ENCODE measurements at regions not wholly inside any gene's neighbourhood (a gene's known extent, or its start where the extent isn't known, plus 50 kb on each side); places are given as distances from the start of the nearest gene placed in this dataset.

DNA sequence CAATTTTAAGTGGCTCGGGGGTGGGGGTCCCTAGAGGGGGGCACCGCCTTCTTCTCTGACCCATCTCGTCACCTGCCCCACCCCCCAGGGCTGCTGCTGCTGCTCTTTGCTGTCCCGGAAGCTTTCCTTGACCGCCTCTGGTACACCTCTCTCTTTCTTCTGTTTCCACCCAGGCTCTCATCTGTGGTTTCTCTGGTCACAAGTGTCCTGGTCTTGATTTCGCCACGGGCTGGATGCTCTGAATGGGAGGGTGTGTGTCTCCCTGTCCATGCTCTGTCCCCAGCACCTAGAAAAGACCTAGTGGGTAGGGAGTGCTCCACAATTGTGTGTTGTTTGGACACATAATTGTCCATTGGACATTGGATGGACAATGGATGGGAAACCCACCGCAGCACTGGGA lies 134.7 kb upstream of the CIBAR2 start:
- dilution Hi-C loops (cut with MboI; ENCODE audit: extremely low pct_ligation_motif_present, low sequenced_read_pairs) = no loop called here
- FAIRE-seq (no peak), DNase-seq (ENCODE audit: low read depth, low spot score) (no peak)
- H3K79me2 ChIP-seq (ENCODE audit: control insufficient read depth, insufficient read depth, low read length) = no peaks in the 10 kb centered on the region
- no peaks in the 10 kb centered on the region for H4K20me1 ChIP-seq (ENCODE audit: control insufficient read depth, extremely low read depth, insufficient read depth, low read length)
- no peak overlapping the region for H3K4me3 ChIP-seq (ENCODE audit: control insufficient read depth in 2 of 3, extremely low read depth in 1 of 3, insufficient read depth in 2 of 3, low read depth in 1 of 3, low read length in 3 of 3)
- TF ChIP-seq, protein P1, sequence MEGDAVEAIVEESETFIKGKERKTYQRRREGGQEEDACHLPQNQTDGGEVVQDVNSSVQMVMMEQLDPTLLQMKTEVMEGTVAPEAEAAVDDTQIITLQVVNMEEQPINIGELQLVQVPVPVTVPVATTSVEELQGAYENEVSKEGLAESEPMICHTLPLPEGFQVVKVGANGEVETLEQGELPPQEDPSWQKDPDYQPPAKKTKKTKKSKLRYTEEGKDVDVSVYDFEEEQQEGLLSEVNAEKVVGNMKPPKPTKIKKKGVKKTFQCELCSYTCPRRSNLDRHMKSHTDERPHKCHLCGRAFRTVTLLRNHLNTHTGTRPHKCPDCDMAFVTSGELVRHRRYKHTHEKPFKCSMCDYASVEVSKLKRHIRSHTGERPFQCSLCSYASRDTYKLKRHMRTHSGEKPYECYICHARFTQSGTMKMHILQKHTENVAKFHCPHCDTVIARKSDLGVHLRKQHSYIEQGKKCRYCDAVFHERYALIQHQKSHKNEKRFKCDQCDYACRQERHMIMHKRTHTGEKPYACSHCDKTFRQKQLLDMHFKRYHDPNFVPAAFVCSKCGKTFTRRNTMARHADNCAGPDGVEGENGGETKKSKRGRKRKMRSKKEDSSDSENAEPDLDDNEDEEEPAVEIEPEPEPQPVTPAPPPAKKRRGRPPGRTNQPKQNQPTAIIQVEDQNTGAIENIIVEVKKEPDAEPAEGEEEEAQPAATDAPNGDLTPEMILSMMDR (optimal IDR thresholded peaks at IDR 0.05 in 1 of 3, IDR thresholded peaks at IDR 0.05 in 1 of 3, conservative IDR thresholded peaks at IDR 0.05 in 1 of 3; ENCODE audit: extremely low read depth in 1 of 3, insufficient read depth in 2 of 3, low read length in 3 of 3) = no peak
- no peak for TF ChIP-seq EZH2 (IDR thresholded peaks at IDR 0.05; ENCODE audit: low read length)
- H3K27me3 ChIP-seq (ENCODE audit: control insufficient read depth, extremely low read depth, insufficient read depth, low read length) = peaks cover 5% of the 10 kb centered on the region
- no peaks in the 10 kb centered on the region for H3K9me3 ChIP-seq (ENCODE audit: control insufficient read depth, low read depth, low read length)
- H3K4me1 ChIP-seq (ENCODE audit: control insufficient read depth, extremely low read depth, insufficient read depth, low read length) = peaks cover 3% of the 10 kb centered on the region
- no peak overlapping the region for H3K27ac ChIP-seq (ENCODE audit: control insufficient read depth, insufficient read depth, low read length)
- no peak overlapping the region for H2AFZ ChIP-seq (ENCODE audit: control insufficient read depth, low read length)
- no peak overlapping the region for H3K9ac ChIP-seq (ENCODE audit: control insufficient read depth, extremely low read depth, insufficient read depth, low read length)
- no peaks in the 10 kb centered on the region for H3K36me3 ChIP-seq (ENCODE audit: control insufficient read depth in 2 of 2, extremely low read depth in 1 of 2, insufficient read depth in 2 of 2, low read length in 2 of 2)
- H3K4me2 ChIP-seq (ENCODE audit: control insufficient read depth, extremely low read depth, insufficient read depth, low read depth, low read length) = no peak overlapping the region
- no peaks in the 10 kb centered on the region for H3K9me1 ChIP-seq (ENCODE audit: control insufficient read depth, extremely low read depth, insufficient read depth, low read length)

DNA sequence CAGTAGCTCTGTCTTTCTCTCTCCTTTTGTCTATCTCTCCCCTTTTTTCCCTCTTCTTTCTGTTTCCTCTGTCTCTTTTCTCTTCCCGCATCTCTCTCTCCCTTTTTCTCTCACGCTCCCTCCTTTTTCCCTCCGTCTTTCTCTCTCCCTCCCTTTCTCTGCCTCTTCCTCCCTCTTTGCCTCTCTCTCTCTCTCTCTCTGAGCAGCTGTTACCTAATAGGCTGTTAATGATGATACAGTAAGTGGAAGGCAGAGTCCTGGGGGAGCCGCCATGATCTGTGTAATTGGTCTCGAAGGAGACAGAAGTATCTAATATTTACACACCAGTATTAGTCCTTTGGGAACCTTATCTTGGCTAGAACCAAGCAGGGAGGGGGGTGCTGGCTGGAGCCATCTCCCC lies 136.1 kb upstream of the CIBAR2 start:
- Histone ChIP-seq H3K79me2 (ENCODE audit: control insufficient read depth, insufficient read depth, low read length) (no peaks in the 10 kb centered on the region), H4K20me1 (ENCODE audit: control insufficient read depth, extremely low read depth, insufficient read depth, low read length) (peaks cover 3% of the 10 kb centered on the region), H3K4me3 (ENCODE audit: control insufficient read depth in 2 of 3, extremely low read depth in 1 of 3, insufficient read depth in 2 of 3, low read depth in 1 of 3, low read length in 3 of 3) (no peak overlapping the region), H3K9me3 (ENCODE audit: control insufficient read depth, low read depth, low read length) (no peaks in the 10 kb centered on the region), H3K4me1 (ENCODE audit: control insufficient read depth, extremely low read depth, insufficient read depth, low read length) (peaks cover 1% of the 10 kb centered on the region), H3K9me1 (ENCODE audit: control insufficient read depth, extremely low read depth, insufficient read depth, low read length) (no peaks in the 10 kb centered on the region), H3K27me3 (ENCODE audit: control insufficient read depth, extremely low read depth, insufficient read depth, low read length) (peaks cover 5% of the 10 kb centered on the region), H3K9ac (ENCODE audit: control insufficient read depth, extremely low read depth, insufficient read depth, low read length) (no peak overlapping the region), H3K27ac (ENCODE audit: control insufficient read depth, insufficient read depth, low read length) (no peak overlapping the region), H3K36me3 (ENCODE audit: control insufficient read depth in 2 of 2, extremely low read depth in 1 of 2, insufficient read depth in 2 of 2, low read length in 2 of 2) (no peaks in the 10 kb centered on the region), H3K4me2 (ENCODE audit: control insufficient read depth, extremely low read depth, insufficient read depth, low read depth, low read length) (no peak overlapping the region), H2AFZ (ENCODE audit: control insufficient read depth, low read length) (no peak overlapping the region)
- no peak for TF ChIP-seq EZH2 (IDR thresholded peaks at IDR 0.05; ENCODE audit: low read length)
- TF ChIP-seq, protein P1 (optimal IDR thresholded peaks at IDR 0.05 in 1 of 3, IDR thresholded peaks at IDR 0.05 in 1 of 3, conservative IDR thresholded peaks at IDR 0.05 in 1 of 3; ENCODE audit: extremely low read depth in 1 of 3, insufficient read depth in 2 of 3, low read length in 3 of 3) = no peak
- dilution Hi-C loops (cut with MboI; ENCODE audit: extremely low pct_ligation_motif_present, low sequenced_read_pairs) = no loop called here
- DNase-seq (ENCODE audit: low read depth, low spot score) (no peak), FAIRE-seq (no peak)
